Right ventricle myocardium superior (tissue), 1 donor: ENCODE measurements at regions not wholly inside any gene's neighbourhood (a gene's known extent, or its start where the extent isn't known, plus 50 kb on each side); places are given as distances from the start of the nearest gene placed in this dataset.

Experiments
- ATAC-seq: fragments of 200-7000 bp; cut with Tn5 transposase; one replicate; pipeline ENCODE4 v1.9.1; 2020; ENCODE audit warnings: mild to moderate bottlenecking; ENCODE audit not compliant: poor library complexity
- DNase-seq: peaks from one replicate; pipeline ENCODE4 v3.0.0-alpha.2; 2020
- intact Hi-C: fragments of 100-400 bp; cut with DNase I; formaldehyde crosslinking; loops from one replicate; pipeline ENCODE4 v1.11.2; 2022
- donor health status: DM: no; HTN: yes; CAD: no; lungs with severe emphysema.

GRCh38 chr10:124291001-124291701 is 127.6 kb downstream of the OAT start:
- DNase-seq, result peak; percentile 62
- intact Hi-C loops, result no loop called here
- peak; percentile 81 for ATAC-seq

GRCh38 chr10:124289851-124290795 is 128.6 kb downstream of the OAT start:
- ATAC-seq (peak; percentile 52), DNase-seq (peak; percentile 55)
- intact Hi-C loops, result no loop called here

DNA sequence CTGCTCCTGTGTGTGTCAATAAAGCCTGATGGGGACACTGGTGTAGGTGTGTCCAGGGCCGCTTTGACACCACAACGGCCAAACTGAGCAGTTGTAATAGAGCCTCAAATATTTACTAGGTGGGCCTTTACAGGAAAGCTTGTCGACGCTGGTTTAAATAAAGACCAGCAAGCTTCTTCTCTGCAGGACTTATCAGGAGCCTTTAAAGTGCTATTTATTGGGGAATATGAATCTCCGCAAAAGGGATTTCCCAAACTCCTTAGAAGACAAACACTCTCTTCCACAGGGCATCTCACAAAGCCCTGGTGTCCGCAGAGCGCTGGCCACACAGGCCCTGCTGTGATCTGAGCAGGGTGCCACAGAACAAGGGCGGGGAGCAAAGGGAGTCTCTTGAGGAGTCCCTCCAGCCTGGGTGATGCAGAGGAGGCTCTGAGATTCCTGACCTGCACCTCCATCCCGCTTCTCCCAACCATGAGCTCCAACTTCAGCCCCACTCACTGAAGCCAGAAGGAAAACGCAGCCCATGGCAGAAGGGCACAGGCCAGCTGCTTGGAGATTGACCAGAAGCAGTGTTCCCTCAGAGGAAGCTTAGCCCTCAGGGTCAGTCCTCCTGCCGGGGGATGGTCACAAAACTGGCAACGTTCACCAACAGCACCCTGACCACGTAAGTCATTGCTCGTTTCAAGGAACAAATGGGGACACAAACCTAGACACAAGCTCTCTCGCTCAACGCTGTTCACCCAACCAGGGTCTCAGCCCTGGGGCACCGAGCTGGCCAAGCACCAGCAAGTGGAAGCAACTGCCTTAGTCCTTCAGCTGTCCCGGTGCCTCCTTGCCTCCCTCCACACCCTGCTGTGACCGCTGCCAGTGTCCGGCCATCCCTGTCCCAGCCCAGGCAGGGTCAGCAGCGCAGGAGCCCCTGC is 129.5 kb downstream of the OAT start:
- ATAC-seq (no peak), DNase-seq (no peak)
- intact Hi-C loops, result no loop called here

- ATAC-seq, result no peak
- DNase-seq, result no peak
- intact Hi-C loops, result no loop called here
Observed at GRCh38 chr10:124288486-124288885, 130.2 kb downstream of the OAT start.

DNA sequence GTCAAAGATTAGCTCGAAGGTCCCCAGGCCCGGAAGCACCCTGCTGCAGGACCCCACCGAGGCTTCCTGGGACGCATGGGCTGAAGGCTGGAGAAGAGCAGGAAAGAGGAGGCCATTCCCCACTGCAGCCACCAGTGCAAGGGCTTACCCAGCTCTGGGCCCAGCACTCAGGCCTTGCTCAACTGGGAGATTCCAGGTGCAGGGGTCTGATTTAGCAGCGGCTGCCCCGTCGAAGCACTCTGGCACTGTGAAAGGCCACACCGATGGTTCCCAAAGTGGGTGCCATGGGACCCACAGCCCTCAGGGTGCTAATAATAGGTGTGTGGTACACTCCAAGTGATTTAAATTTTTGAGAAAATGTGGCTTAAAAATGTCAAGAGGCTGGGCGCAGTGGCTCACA is 130.9 kb downstream of the OAT start:
- intact Hi-C loops, result no loop called here
- no peak for DNase-seq
- ATAC-seq, result no peak

DNA sequence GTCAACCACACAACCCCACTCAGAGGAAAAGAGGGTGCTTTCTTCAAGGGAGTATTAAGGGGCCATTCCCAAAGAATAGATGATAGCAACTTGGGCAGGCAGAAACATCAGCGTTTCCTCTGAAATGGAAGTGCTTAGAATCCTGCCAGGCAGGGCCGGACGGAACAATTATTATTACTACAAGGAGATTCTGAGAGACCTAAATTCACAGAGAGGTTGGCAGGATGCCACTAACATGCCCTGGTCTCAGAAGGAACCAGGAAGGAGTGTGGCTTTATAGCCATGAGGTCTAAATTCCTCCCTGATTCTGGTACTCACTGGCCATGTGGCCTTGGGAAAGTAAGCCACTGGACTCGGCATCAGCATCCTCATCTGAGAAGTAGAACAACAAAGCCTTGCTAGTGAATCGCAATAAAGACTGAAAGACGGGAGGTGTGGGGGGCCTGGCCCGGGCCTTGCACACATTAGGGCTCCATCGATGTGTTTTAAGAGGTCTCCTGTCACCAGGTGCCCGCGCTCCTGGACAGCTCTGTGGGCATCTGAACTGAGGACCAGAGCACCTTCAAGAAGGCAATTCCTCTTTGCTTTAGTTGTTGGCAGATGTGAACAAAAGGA is 131.5 kb downstream of the OAT start:
- DNase-seq, result no peak
- intact Hi-C loops, result no loop called here

DNA sequence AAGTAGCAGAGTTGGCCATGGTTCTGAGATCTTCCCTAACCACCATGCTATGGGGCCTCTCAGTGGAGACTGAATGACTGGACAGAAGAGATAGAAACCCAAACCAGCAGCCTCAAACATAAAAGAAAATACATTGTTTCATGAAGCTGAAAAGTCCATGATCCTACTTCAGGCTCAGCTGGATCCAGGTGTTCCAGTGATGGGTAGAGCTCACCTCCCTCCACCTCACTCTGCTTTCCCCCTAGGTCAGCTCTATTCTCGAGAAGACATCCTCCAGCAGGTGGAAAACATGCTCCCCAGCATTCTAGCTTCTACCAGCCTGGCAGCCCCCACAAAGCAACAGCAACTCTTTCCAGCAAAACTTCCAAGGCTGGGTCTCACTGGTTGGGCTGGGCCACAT is 132.1 kb downstream of the OAT start:
- intact Hi-C loops, result no loop called here
- DNase-seq, result no peak
- ATAC-seq, result no peak

More for the DNA sequence above, 131.5 kb downstream of the OAT start:
- ATAC-seq, result no peak

DNA sequence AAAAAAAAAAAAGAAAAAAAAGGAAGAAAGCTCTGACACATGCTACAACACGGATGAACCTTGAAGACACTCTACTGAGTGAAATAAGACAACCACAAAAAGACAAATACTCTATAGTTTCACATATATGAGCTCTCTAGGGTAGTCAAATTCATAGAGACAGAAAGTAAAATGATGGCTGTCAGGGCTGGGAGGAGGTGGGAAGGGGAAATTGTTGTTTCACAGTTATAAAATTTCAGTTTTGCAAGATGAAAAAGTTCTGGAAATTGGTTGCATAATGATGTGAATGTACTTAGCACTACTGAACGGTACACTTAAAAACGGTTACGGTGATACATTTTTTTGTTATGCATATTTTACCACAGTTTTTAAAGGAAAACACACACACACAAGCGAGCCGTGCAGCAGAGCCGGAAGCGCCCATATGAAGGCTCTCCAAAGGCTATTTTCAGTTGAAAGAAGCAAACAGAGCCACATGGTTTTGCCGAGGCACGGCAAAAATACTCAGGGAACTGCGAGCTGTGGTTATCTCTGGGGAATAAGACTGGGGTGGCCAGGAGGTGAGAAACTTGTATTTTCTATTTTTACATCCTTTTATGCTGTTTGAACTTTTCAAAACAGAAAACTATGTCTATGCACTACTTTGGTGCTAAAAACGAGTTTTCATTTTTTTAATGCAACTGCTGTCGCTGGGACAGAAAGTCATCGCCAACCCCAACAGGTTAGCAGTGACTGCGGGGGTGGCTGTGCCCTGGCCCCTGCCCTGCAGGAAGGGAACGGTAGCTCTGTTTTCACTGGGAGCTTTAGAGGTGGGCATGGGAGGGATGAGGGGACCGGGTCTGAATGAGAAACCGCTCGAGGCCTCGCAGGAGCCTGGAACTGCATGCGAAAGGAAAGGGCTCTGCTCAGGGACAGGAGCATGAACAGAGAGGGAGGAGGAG is 132.9 kb downstream of the OAT start:
- DNase-seq (no peak), ATAC-seq (no peak)
- intact Hi-C loops, result no loop called here

- DNase-seq (no peak), ATAC-seq (no peak)
- intact Hi-C loops, result no loop called here
Observed at GRCh38 chr10:124283949-124284250, 134.8 kb downstream of the OAT start.

GRCh38 chr10:124283215-124283948 is 135.3 kb downstream of the OAT start:
- intact Hi-C loops, result no loop called here
- DNase-seq, result no peak
- no peak for ATAC-seq

- no peak for ATAC-seq
- intact Hi-C loops, result no loop called here
- DNase-seq, result no peak
Observed at GRCh38 chr10:124282326-124282725, 136.4 kb downstream of the OAT start.

- intact Hi-C loops, result no loop called here
- ATAC-seq (no peak), DNase-seq (no peak)
Observed at GRCh38 chr10:124281666-124282065, 137.1 kb downstream of the OAT start.

DNA sequence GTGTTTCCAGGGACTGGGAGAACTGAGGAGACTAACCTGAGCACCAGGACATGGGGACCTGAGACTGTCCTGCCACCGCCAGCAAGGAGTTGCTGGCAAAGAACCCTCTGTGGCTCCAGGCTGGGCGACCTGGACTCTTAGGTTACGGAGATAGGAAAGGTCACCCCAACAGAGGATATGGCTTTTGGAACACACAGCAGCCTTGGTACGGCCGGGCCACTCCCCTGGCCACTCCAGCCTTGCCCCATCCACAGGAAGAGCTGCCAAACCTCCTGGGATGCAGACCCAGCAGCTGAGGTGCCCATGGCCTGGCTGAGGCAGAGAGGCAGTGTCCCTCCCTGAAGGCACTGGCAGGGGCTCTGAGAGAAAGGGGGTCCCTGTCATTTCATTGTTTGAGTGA is 137.8 kb downstream of the OAT start:
- DNase-seq (no peak), ATAC-seq (no peak)
- intact Hi-C loops, result no loop called here

DNA sequence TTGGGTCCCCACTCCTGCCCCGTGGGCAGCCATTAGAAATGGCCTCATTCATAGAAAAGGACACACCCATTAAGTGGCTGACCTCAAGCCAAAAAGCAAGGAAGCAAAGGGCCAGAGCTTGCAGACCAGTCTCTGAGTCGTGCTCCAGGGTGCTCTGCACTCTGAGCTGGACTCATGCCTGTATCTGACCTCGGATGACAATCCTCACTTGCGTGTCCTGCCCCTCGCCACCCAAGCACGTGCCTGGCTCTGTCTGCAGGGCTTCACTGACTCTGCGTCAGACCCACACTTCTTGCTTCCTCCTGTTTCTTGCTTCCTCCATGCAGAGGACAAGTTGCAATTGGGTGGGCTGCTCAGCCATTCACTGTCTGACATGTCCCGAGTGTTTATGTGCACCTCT is 138.8 kb downstream of the OAT start:
- no peak for DNase-seq
- intact Hi-C loops, result no loop called here
- no peak for ATAC-seq

DNA sequence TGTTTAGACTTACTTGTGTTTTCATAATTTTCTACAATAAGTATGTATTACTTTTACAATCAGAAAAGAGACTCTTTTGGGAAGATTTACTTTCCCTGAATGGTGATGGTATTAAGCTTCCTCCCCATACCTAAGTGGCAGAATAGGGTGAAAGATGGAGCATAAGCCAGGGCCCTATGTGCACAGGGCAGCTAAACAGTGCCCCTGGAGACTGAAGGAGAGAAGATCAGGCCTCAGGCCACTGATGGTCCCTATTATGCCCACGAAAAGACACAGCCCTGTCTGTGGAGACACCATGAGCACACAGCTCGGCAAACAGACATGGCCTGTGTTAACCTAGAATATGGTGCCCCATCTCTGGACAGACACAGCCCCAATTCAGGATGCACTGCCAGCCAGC is 139.4 kb downstream of the OAT start:
- no peak for ATAC-seq
- intact Hi-C loops, result no loop called here
- no peak for DNase-seq

DNA sequence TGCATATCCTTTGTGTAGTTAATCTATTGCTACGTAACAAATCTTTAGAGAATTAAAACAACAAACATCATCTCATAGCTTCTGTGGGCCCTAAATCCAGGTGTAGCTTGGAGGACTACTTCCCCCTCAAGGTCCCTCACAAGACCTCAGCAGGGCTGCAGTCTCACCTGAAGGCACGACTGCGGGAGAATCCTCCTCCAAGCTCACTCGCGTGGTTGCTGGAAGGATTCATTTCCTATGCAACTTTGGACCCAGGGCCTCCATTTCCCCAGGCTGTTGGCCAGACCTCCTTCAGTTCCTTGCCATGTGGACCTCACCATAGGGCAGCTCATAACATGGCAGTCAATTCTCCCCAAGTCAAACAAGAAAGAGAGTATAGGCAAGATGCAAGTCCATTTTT is 140.4 kb downstream of the OAT start:
- DNase-seq (no peak), ATAC-seq (no peak)
- intact Hi-C loops, result no loop called here

DNA sequence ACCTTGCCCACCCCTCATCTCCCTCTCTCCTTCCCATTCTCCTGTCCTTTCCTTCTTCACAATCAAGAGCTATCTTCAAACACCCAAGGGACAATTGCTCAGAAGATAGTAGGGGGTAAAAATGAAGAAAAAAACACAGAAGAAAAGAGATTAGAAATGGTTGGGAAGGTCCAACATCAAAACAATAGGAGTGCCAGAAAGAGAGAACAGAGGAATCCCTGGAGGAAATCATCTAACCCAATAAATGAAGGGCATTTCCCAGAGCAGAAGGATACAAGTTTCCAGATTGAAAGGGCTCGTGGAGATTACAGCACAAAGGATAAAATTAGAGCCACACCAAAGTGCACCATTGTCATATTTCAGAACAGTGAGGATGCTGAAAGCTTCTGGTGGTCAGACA is 145.6 kb downstream of the OAT start:
- ATAC-seq (no peak), DNase-seq (no peak)
- intact Hi-C loops, result no loop called here
